GM12891 (cell line): ENCODE measurements at regions not wholly inside any gene's neighbourhood (a gene's known extent, or its start where the extent isn't known, plus 50 kb on each side); places are given as distances from the start of the nearest gene placed in this dataset.

Source experiments
- PAX5 ChIP-seq: IDR thresholded peaks from 2 replicates; pipeline ENCODE4 v1.6.1; 2011; ENCODE audit warnings: low read length, moderate library complexity, mild to moderate bottlenecking; ENCODE audit not compliant: insufficient read depth, severe bottlenecking
- POLR2A ChIP-seq: IDR thresholded peaks from 2 replicates; pipeline ENCODE4 v1.6.1; 2011; ENCODE audit warnings: low read depth, low read length, control low read depth
- POLR2AphosphoS5 ChIP-seq: IDR thresholded peaks from 2 replicates; pipeline ENCODE4 v1.6.1; 2011; ENCODE audit warnings: low read depth, low read length, control low read depth
- SPI1 ChIP-seq: IDR thresholded peaks from 2 replicates; pipeline ENCODE4 v1.6.1; 2011; ENCODE audit warnings: low read depth, low read length, control low read depth
- TAF1 ChIP-seq: IDR thresholded peaks from 2 replicates; pipeline ENCODE4 v1.6.1; 2011; ENCODE audit warnings: low read depth, low read length, control low read depth

DNA sequence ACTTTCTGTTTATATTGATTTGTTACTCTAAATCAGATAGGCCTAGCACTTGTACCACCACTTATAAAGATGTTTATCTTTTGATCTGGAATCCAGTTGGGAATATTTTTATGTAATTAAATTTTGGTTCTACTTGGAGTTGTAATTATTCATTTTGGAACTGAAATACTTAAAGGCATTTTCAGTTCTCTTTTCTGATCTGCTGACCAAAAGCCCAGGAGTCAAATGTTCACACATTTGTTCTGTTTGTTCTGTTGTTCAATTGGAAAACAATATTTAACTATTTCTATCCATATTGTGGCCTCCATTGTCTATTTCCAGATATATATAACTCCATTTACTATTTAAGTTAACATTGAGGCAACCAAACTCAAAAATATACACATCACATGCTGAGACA, 912.4 kb upstream of the EPHA6 start:
- no peak for TF ChIP-seq POLR2A
- TF ChIP-seq POLR2AphosphoS5 = no peak
- TF ChIP-seq PAX5 = no peak
- no peak for TF ChIP-seq TAF1
- peak; percentile 77 for TF ChIP-seq SPI1
